GM19452 (cell line): ENCODE measurements at regions not wholly inside any gene's neighbourhood (a gene's known extent, or its start where the extent isn't known, plus 50 kb on each side); places are given as distances from the start of the nearest gene placed in this dataset.
"Not testable (repeated sequence)": the region's sequence is repeated elsewhere in the genome, so short reads cannot be mapped to it uniquely, and the experiment has no call there.

Source experiments
- ATAC-seq: cut with Tn5 transposase; IDR thresholded peaks from one replicate; pipeline ENCODE4 v1.9.1; 2021; ENCODE audit not compliant: unreplicated experiment

- no peak for ATAC-seq
Measured at GRCh38 chr12:84075991-84076390, 836.6 kb downstream of the SLC6A15 start.

- no peak for ATAC-seq
Measured at GRCh38 chr12:84073401-84073800, 839.2 kb downstream of the SLC6A15 start.

- no peak for ATAC-seq
Measured at GRCh38 chr12:84072961-84073360, 839.6 kb downstream of the SLC6A15 start.

- ATAC-seq: no peak
Measured at GRCh38 chr12:84070292-84070691, 842.3 kb downstream of the SLC6A15 start.

- no peak for ATAC-seq
Measured at GRCh38 chr12:84069699-84070098, 842.9 kb downstream of the SLC6A15 start.

- ATAC-seq: no peak
Measured at GRCh38 chr12:84069198-84069597, 843.4 kb downstream of the SLC6A15 start.

GRCh38 chr12:84058136-84058535, 854.5 kb downstream of the SLC6A15 start:
- no peak for ATAC-seq

- ATAC-seq: no peak
Measured at GRCh38 chr12:84054811-84055210, 857.8 kb downstream of the SLC6A15 start.

GRCh38 chr12:84047881-84048280, 864.7 kb downstream of the SLC6A15 start:
- ATAC-seq: no peak

- ATAC-seq: no peak
Measured at GRCh38 chr12:84046859-84047258, 865.7 kb downstream of the SLC6A15 start.

- no peak for ATAC-seq
Measured at GRCh38 chr12:84043355-84043754, 869.2 kb downstream of the SLC6A15 start.

GRCh38 chr12:84038242-84038641, 874.4 kb downstream of the SLC6A15 start:
- ATAC-seq: no peak

GRCh38 chr12:84036912-84037311, 875.7 kb downstream of the SLC6A15 start:
- ATAC-seq: no peak

- no peak for ATAC-seq
Measured at GRCh38 chr12:84035766-84036165, 876.8 kb downstream of the SLC6A15 start.

GRCh38 chr12:84034871-84035270, 877.7 kb downstream of the SLC6A15 start:
- no peak for ATAC-seq

- no peak for ATAC-seq
Measured at GRCh38 chr12:84033162-84033561, 879.4 kb downstream of the SLC6A15 start.

- ATAC-seq: not testable (repeated sequence)
Measured at GRCh38 chr12:84018556-84019179, 893.9 kb downstream of the SLC6A15 start.

- ATAC-seq: no peak
Measured at GRCh38 chr12:84016956-84017355, 895.6 kb downstream of the SLC6A15 start.

- ATAC-seq: no peak
Measured at GRCh38 chr12:83997423-83997822, 915.2 kb downstream of the SLC6A15 start.

GRCh38 chr12:83996671-83997070, 915.9 kb downstream of the SLC6A15 start:
- ATAC-seq: no peak

GRCh38 chr12:83985084-83985483, 927.5 kb downstream of the SLC6A15 start:
- ATAC-seq: no peak

GRCh38 chr12:83980398-83980797, 932.2 kb downstream of the SLC6A15 start:
- no peak for ATAC-seq

GRCh38 chr12:83979785-83980184, 932.8 kb downstream of the SLC6A15 start:
- no peak for ATAC-seq
